ENCODE measurements at regions not wholly inside any gene's neighbourhood (a gene's known extent, or its start where the extent isn't known, plus 50 kb on each side); places are given as distances from the start of the nearest gene placed in this dataset.

- no peak for TF ChIP-seq EZH2 (IDR thresholded peaks at IDR 0.05; ENCODE audit: low read depth)
- TF ChIP-seq CTCF (conservative IDR thresholded peaks at IDR 0.05) = no peak
- Histone ChIP-seq H4K20me1 (ENCODE audit: insufficient read depth) (no peaks in the 10 kb centered on the region), H3K4me3 (no peak overlapping the region), H3F3A (ENCODE audit: insufficient read depth, low read depth) (0 out of 2 replicates have a peak, but pooled peaks cover 16% of the 10 kb centered on the region), H3K27ac (no peak overlapping the region), H3K9me2 (ENCODE audit: insufficient read depth) (no peaks in the 10 kb centered on the region), H3K9me3 (ENCODE audit: insufficient read depth, low read depth) (peaks cover 4% of the 10 kb centered on the region; the same call in 1 of the 2 replicates), H3K79me2 (ENCODE audit: low read depth) (peaks cover 7% of the 10 kb centered on the region), H2AFZ (no peak overlapping the region), H3K4me2 (no peak overlapping the region), H3K27me3 (ENCODE audit: insufficient read depth, low read depth) (no peaks in the 10 kb centered on the region), H3K36me3 (ENCODE audit: low read depth) (peaks cover 23% of the 10 kb centered on the region), H3K4me1 (replicated peaks; ENCODE audit: insufficient read depth) (peaks cover 15% of the 10 kb centered on the region)
- no TSS peak for BruUV-seq (replicated peaks)
- CTCF ChIA-PET = no interaction called here
- intact Hi-C loops (cut with micrococcal nuclease; ENCODE audit: unreplicated experiment) = no loop called here
- no peak for DNase-seq
- POLR2A ChIA-PET (ENCODE audit: unreplicated experiment) = no interaction called here
These were observed 66.3 kb upstream of the COMTD1 start for GRCh38 chr10:75302029-75302428.

GRCh38 chr10:75297021-75297599, 61.4 kb upstream of the COMTD1 start:
- no peaks in the 10 kb centered on the region for H4K20me1 ChIP-seq (ENCODE audit: insufficient read depth)
- TF ChIP-seq EZH2 (IDR thresholded peaks at IDR 0.05; ENCODE audit: low read depth) (no peak), CTCF (conservative IDR thresholded peaks at IDR 0.05) (no peak)
- peaks cover 3% of the 10 kb centered on the region; the same call in 1 of the 2 replicates for H3K9me3 ChIP-seq (ENCODE audit: insufficient read depth, low read depth)
- peak overlapping the region; percentile 61; the same call in 1 of the 2 replicates for H3K4me3 ChIP-seq
- H3K27ac ChIP-seq = peak overlapping the region; percentile 98
- H3K4me2 ChIP-seq = peak overlapping the region; percentile 93
- BruUV-seq (replicated peaks) = no TSS peak
- peaks cover 11% of the 10 kb centered on the region for H3K36me3 ChIP-seq (ENCODE audit: low read depth)
- intact Hi-C loops (cut with micrococcal nuclease; ENCODE audit: unreplicated experiment) = loop anchor here (10.0 kb wide), 1 partner anchor 58 kb away; no protein-coding TSS in a partner anchor
- H3K9me2 ChIP-seq (ENCODE audit: insufficient read depth) = no peaks in the 10 kb centered on the region
- peaks cover 19% of the 10 kb centered on the region for H3K79me2 ChIP-seq (ENCODE audit: low read depth)
- H2AFZ ChIP-seq = no peak overlapping the region
- H3K4me1 ChIP-seq (replicated peaks; ENCODE audit: insufficient read depth) = peaks cover 50% of the 10 kb centered on the region
- no peak for DNase-seq
- ChIA-PET CTCF (no interaction called here), POLR2A (ENCODE audit: unreplicated experiment) (interaction anchor here (0.6 kb wide), 1 partner anchor 60 kb away, joined by 6 read pairs; no protein-coding TSS in a partner anchor)
- H3F3A ChIP-seq (ENCODE audit: insufficient read depth, low read depth) = peaks cover 50% of the 10 kb centered on the region
- no peaks in the 10 kb centered on the region for H3K27me3 ChIP-seq (ENCODE audit: insufficient read depth, low read depth)

- peaks cover 50% of the 10 kb centered on the region for H3K4me1 ChIP-seq (replicated peaks; ENCODE audit: insufficient read depth)
- H3F3A ChIP-seq (ENCODE audit: insufficient read depth, low read depth) = peaks cover 50% of the 10 kb centered on the region
- peak overlapping the region; percentile 93 for H3K4me2 ChIP-seq
- H3K27me3 ChIP-seq (ENCODE audit: insufficient read depth, low read depth) = no peaks in the 10 kb centered on the region
- TF ChIP-seq CTCF (conservative IDR thresholded peaks at IDR 0.05) (no peak), EZH2 (IDR thresholded peaks at IDR 0.05; ENCODE audit: low read depth) (no peak)
- H3K79me2 ChIP-seq (ENCODE audit: low read depth) = peaks cover 19% of the 10 kb centered on the region
- TSS peak; percentile 56 for BruUV-seq (replicated peaks)
- intact Hi-C loops (cut with micrococcal nuclease; ENCODE audit: unreplicated experiment) = loop anchor here (1.0 to 10.0 kb wide), 6 partner anchors 19 to 99 kb away; no protein-coding TSS in a partner anchor
- H3K4me3 ChIP-seq = peak overlapping the region; percentile 61
- POLR2A ChIA-PET (ENCODE audit: unreplicated experiment) = interaction anchor here (0.6 to 0.7 kb wide), 3 partner anchors 33 to 433 kb away, joined by 3 to 6 read pairs (median 6); no protein-coding TSS in a partner anchor
- H2AFZ ChIP-seq = 0 out of 2 replicates have a peak overlapping the region, but pooled peaks have one; percentile 5
- H3K9me3 ChIP-seq (ENCODE audit: insufficient read depth, low read depth) = no peaks in the 10 kb centered on the region; the same call in 1 of the 2 replicates
- peaks cover 2% of the 10 kb centered on the region; the same call in 1 of the 2 replicates for H3K36me3 ChIP-seq (ENCODE audit: low read depth)
- H3K27ac ChIP-seq = peak overlapping the region; percentile 98
- CTCF ChIA-PET = interaction anchor here (0.8 to 1.2 kb wide), 2 partner anchors 50 to 60 kb away, joined by 4 to 5 read pairs; partner anchors contain the start of gene COMTD1
- no peaks in the 10 kb centered on the region for H4K20me1 ChIP-seq (ENCODE audit: insufficient read depth)
- no peaks in the 10 kb centered on the region for H3K9me2 ChIP-seq (ENCODE audit: insufficient read depth)
- DNase-seq = no peak
These were observed 60.2 kb upstream of the COMTD1 start for GRCh38 chr10:75295868-75296441.
